Kidney (tissue), 13 donors: ENCODE measurements at regions not wholly inside any gene's neighbourhood (a gene's known extent, or its start where the extent isn't known, plus 50 kb on each side); places are given as distances from the start of the nearest gene placed in this dataset.

Experiments used
- DNase-seq, 5 donors: peaks; one replicate each; pipeline ENCODE4 v3.0.0-alpha.2; 2013 to 2020
- FAIRE-seq: peaks from 2 replicates; lab custom pipeline; 2012; peaks lifted over from hg19 to GRCh38; lab: Jason Lieb, UNC
- H3K27ac ChIP-seq, 2 donors: one replicate each; pipeline ENCODE4 v1.7.0; 2013; ENCODE audit warnings: low read depth in 2 of 2, low read length in 2 of 2, inconsistent platforms in 1 of 2
- H3K27me3 ChIP-seq: one replicate; pipeline ENCODE4 v1.7.1; 2013; ENCODE audit warnings: low read length, inconsistent platforms; ENCODE audit not compliant: control insufficient read depth, insufficient read depth
- H3K36me3 ChIP-seq, 3 donors: one replicate each; pipeline versions ENCODE4 v1.7.0 to v1.7.1; 2013; ENCODE audit warnings: low read length in 3 of 3, control low read depth in 1 of 3, inconsistent platforms in 1 of 3; ENCODE audit not compliant: insufficient read depth in 3 of 3, control insufficient read depth in 2 of 3
- H3K4me1 ChIP-seq, 3 donors: one replicate each; pipeline versions ENCODE4 v1.7.0 to v1.7.1; 2013; ENCODE audit warnings: low read length in 3 of 3, inconsistent platforms in 1 of 3, low read depth in 1 of 3; ENCODE audit not compliant: control insufficient read depth in 2 of 3, insufficient read depth in 2 of 3
- H3K4me3 ChIP-seq, 3 donors: one replicate each; pipeline versions ENCODE4 v1.7.0 to v1.8.1; 2013; ENCODE audit warnings: low read length in 3 of 3, control low read depth in 1 of 3, inconsistent platforms in 1 of 3
- H3K9ac ChIP-seq, 3 donors: one replicate each; pipeline versions ENCODE4 v1.7.0 to v1.7.1; 2013; ENCODE audit warnings: low read length in 3 of 3, control low read depth in 1 of 3, inconsistent platforms in 1 of 3
- H3K9me3 ChIP-seq, 3 donors: one replicate each; pipeline versions ENCODE4 v1.7.0 to v1.7.1; 2013; ENCODE audit warnings: low read length in 3 of 3, control low read depth in 1 of 3, inconsistent platforms in 1 of 3; ENCODE audit not compliant: control insufficient read depth in 2 of 3, insufficient read depth in 1 of 3
- intact Hi-C: fragments of 100-400 bp; cut with DNase I; formaldehyde crosslinking; loops from one replicate; pipeline ENCODE4 v1.11.1; 2022
- TF ChIP-seq, protein P1 (sequence below): IDR thresholded peaks from 3 replicates; pipeline ENCODE4 v1.5.1; 2012; ENCODE audit warnings: mild to moderate bottlenecking, moderate library complexity, borderline replicate concordance; ENCODE audit not compliant: insufficient read depth; ENCODE audit errors: extremely low read depth
- donor health status: control.
- donor health status: control.
- donor health status: control.
- donor health status: control.
- donor health status: control.
- donor health status: DM: yes; HTN: yes; CAD: no.
- donor health status: Normal renal cell carcinoma (clear cell type).

DNA sequence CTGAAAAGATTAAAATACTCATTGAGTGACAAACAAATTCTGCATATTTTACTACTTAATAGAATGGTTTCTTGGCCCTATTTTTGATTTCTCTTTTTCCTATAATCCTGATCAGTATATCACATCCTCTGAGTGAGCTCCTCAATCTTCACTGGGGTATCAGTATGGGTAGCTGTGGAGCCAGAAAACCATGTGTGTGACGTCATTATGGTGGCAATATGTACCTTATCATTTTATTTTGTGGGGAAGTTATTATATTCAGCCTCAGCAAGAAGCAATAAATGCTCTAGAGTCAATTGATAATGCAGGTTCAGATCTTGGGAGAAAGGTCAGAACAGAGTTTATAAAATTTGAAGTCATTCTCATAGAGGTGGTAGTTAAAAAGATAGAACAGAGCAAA lies 1135.7 kb upstream of the CADM2 start:
- intact Hi-C loops = no loop called here
- FAIRE-seq = no peak
- no peak for DNase-seq
- Histone ChIP-seq H3K27me3 (no peaks in the 10 kb centered on the region), H3K4me1 (no peaks in the 10 kb centered on the region), H3K9ac (no peak overlapping the region), H3K4me3 (no peak overlapping the region), H3K27ac (no peak overlapping the region), H3K36me3 (no peaks in the 10 kb centered on the region), H3K9me3 (no peaks in the 10 kb centered on the region)
- TF ChIP-seq, protein P1, sequence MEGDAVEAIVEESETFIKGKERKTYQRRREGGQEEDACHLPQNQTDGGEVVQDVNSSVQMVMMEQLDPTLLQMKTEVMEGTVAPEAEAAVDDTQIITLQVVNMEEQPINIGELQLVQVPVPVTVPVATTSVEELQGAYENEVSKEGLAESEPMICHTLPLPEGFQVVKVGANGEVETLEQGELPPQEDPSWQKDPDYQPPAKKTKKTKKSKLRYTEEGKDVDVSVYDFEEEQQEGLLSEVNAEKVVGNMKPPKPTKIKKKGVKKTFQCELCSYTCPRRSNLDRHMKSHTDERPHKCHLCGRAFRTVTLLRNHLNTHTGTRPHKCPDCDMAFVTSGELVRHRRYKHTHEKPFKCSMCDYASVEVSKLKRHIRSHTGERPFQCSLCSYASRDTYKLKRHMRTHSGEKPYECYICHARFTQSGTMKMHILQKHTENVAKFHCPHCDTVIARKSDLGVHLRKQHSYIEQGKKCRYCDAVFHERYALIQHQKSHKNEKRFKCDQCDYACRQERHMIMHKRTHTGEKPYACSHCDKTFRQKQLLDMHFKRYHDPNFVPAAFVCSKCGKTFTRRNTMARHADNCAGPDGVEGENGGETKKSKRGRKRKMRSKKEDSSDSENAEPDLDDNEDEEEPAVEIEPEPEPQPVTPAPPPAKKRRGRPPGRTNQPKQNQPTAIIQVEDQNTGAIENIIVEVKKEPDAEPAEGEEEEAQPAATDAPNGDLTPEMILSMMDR = no peak

DNA sequence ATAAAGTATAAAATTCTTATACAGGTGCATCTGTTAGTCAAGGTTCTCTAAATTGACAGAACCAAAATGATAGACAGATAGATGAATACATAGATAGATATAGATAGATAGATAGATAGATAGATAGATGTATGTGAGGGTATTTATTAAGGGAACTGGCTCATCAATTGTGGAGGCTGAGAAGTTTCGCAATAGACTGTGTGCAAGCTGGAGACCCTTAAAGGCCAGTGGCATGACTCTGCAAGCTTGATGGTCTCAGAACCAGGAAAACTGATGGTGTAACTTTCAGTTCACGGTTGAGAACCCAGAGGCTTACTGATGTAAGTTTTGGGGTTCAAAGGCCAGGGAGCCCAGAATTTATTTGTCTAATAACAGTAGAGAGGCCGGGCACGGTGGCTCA lies 1123.7 kb upstream of the CADM2 start:
- no peak for DNase-seq
- no peaks in the 10 kb centered on the region for H3K27me3 ChIP-seq
- no peak overlapping the region for H3K4me3 ChIP-seq
- no peak overlapping the region for H3K9ac ChIP-seq
- TF ChIP-seq, protein P1 = no peak
- H3K27ac ChIP-seq = no peak overlapping the region
- intact Hi-C loops = no loop called here
- H3K4me1 ChIP-seq = no peaks in the 10 kb centered on the region
- FAIRE-seq = no peak
- no peaks in the 10 kb centered on the region for H3K36me3 ChIP-seq
- no peaks in the 10 kb centered on the region for H3K9me3 ChIP-seq

DNA sequence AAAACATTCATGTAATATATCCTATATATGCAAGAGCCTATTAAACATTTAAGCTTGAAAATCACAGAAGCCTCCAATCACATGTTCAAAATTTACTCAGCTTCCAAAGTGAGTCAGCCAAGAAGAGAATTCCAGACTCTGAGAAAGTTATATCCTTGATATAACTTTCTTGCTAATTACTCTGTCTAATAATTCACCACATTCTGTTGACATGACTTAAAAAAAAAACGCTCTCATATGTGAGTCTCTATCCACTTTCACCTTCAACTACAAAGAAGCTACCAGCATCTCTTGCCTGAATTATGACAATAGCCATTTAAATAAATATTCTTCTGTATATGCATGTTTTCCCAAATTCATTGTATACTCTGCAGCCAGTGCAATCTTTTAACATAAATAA lies 1116.3 kb upstream of the CADM2 start:
- intact Hi-C loops = no loop called here
- Histone ChIP-seq H3K27me3 (no peaks in the 10 kb centered on the region), H3K9ac (no peak overlapping the region), H3K9me3 (no peaks in the 10 kb centered on the region), H3K36me3 (no peaks in the 10 kb centered on the region), H3K4me1 (no peaks in the 10 kb centered on the region), H3K4me3 (no peak overlapping the region), H3K27ac (no peak overlapping the region)
- FAIRE-seq = no peak
- TF ChIP-seq, protein P1 = no peak
- no peak for DNase-seq

DNA sequence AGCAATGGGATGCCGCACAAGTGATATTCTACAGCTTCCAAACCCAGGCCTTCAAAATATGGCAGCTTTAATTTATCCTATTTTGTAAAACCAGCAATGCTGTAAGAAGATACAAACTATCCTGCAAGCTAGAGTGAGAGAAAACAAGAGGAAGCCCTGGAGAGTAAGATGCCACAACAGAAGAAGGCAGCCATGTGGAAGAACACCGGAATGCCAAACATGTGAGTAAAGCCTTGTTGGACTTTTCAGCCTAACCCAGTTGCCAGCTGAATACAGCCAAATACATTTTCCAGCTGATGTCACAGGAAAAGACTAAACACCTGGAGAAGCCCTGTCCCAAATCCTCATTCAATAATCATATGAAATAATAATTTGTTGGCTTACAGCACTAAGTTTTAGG lies 1115.1 kb upstream of the CADM2 start:
- Histone ChIP-seq H3K9me3 (no peaks in the 10 kb centered on the region), H3K9ac (no peak overlapping the region), H3K27me3 (no peaks in the 10 kb centered on the region), H3K4me1 (no peaks in the 10 kb centered on the region), H3K4me3 (no peak overlapping the region), H3K36me3 (no peaks in the 10 kb centered on the region), H3K27ac (no peak overlapping the region)
- TF ChIP-seq, protein P1 = no peak
- DNase-seq (no peak), FAIRE-seq (no peak)
- intact Hi-C loops = no loop called here
